HG03066 (cell line): ENCODE measurements at regions not wholly inside any gene's neighbourhood (a gene's known extent, or its start where the extent isn't known, plus 50 kb on each side); places are given as distances from the start of the nearest gene placed in this dataset.

ENCODE experiments used
- ATAC-seq: cut with Tn5 transposase; IDR thresholded peaks from one replicate; pipeline ENCODE4 v1.9.1; 2021; ENCODE audit warnings: low read depth; ENCODE audit not compliant: unreplicated experiment

- no peak for ATAC-seq
These were observed 52.6 kb upstream of the ADAMTSL1 start for GRCh38 chr9:18421391-18421790.

GRCh38 chr9:18422296-18423036, 51.5 kb upstream of the ADAMTSL1 start:
- no peak for ATAC-seq

GRCh38 chr9:18423791-18424531, 50.0 kb upstream of the ADAMTSL1 start:
- no peak for ATAC-seq
